A673 (cell line): ENCODE measurements at regions not wholly inside any gene's neighbourhood (a gene's known extent, or its start where the extent isn't known, plus 50 kb on each side); places are given as distances from the start of the nearest gene placed in this dataset.

Experiments used
- BruUV-seq: library from RNA; stranded (reverse); fragments of 400-500 nt; replicated peaks from 2 replicates; lab custom pipeline; 2021; lab: Mats Ljungman, UMichigan
- CTCF ChIA-PET: fragments of 300-600 bp; sonication (Branson Sonifier 250); formaldehyde crosslinking; loops from one replicate; lab custom pipeline; 2022; ENCODE audit warnings: antibody characterized with exemption; lab: Charles Lee
- POLR2A ChIA-PET: fragments of 300-600 bp; sonication (Branson Sonifier 250); formaldehyde crosslinking; loops from one replicate; lab custom pipeline; 2022; ENCODE audit warnings: antibody characterized with exemption; ENCODE audit not compliant: low non-redundant PET; lab: Charles Lee
- DNase-seq: peaks from one replicate; pipeline ENCODE4 v3.0.0-alpha.2; 2015; ENCODE audit warnings: low spot score
- H3K27ac ChIP-seq: fragments of 200-600 bp; sonication (generic); 2 replicates; pipeline ENCODE4 v1.5.1; 2016; ENCODE audit warnings: mixed run types, low read depth, mild to moderate bottlenecking, mixed read lengths, antibody characterized with exemption, low read length; ENCODE audit not compliant: poor library complexity, severe bottlenecking
- H3K27me3 ChIP-seq: fragments of 200-600 bp; sonication (generic); replicated peaks from 2 replicates; pipeline ENCODE4 v1.6.1; 2017; ENCODE audit warnings: mixed run types, low read depth, mild to moderate bottlenecking, mixed read lengths, antibody characterized with exemption, low read length; ENCODE audit not compliant: insufficient read depth, poor library complexity
- H3K36me3 ChIP-seq: fragments of 200-600 bp; sonication (generic); 2 replicates; pipeline ENCODE4 v1.6.1; 2016; ENCODE audit warnings: mixed run types, mild to moderate bottlenecking, mixed read lengths, antibody characterized with exemption, low read length; ENCODE audit not compliant: insufficient read depth, poor library complexity, severe bottlenecking
- H3K4me1 ChIP-seq: fragments of 200-600 bp; sonication (generic); 2 replicates; pipeline ENCODE4 v1.6.1; 2017; ENCODE audit warnings: mixed run types, mild to moderate bottlenecking, mixed read lengths, antibody characterized with exemption, low read length; ENCODE audit not compliant: insufficient read depth, poor library complexity, severe bottlenecking
- H3K4me3 ChIP-seq: fragments of 200-600 bp; sonication (generic); 2 replicates; pipeline ENCODE4 v1.5.1; 2016; ENCODE audit warnings: low read depth, mixed run types, mild to moderate bottlenecking, mixed read lengths, low read length; ENCODE audit not compliant: poor library complexity, severe bottlenecking
- H3K9me3 ChIP-seq: fragments of 200-600 bp; sonication (generic); 2 replicates; pipeline ENCODE4 v1.6.1; 2016; ENCODE audit warnings: mixed run types, low read depth, mild to moderate bottlenecking, mixed read lengths, antibody characterized with exemption, low read length; ENCODE audit not compliant: poor library complexity, severe bottlenecking
- EZH2 ChIP-seq: fragments of 200-600 bp; sonication (generic); IDR thresholded peaks from 2 replicates; pipeline ENCODE4 v1.6.1; 2017; ENCODE audit warnings: borderline replicate concordance, low read depth, mild to moderate bottlenecking, mixed read lengths, antibody characterized with exemption, low read length; ENCODE audit not compliant: poor library complexity, severe bottlenecking
- intact Hi-C: fragments of 100-400 bp; cut with micrococcal nuclease; formaldehyde crosslinking; loops from one replicate; pipeline ENCODE4 v1.10.0; 2022; ENCODE audit not compliant: unreplicated experiment
- TF ChIP-seq, protein P1 (sequence below): fragments of 300-800, 200-600 bp; sonication (generic); conservative IDR thresholded peaks from 2 replicates; pipeline ENCODE4 v1.5.1; 2017; ENCODE audit warnings: low read depth, mild to moderate bottlenecking, antibody characterized with exemption, low read length, moderate library complexity, mixed read lengths

DNA sequence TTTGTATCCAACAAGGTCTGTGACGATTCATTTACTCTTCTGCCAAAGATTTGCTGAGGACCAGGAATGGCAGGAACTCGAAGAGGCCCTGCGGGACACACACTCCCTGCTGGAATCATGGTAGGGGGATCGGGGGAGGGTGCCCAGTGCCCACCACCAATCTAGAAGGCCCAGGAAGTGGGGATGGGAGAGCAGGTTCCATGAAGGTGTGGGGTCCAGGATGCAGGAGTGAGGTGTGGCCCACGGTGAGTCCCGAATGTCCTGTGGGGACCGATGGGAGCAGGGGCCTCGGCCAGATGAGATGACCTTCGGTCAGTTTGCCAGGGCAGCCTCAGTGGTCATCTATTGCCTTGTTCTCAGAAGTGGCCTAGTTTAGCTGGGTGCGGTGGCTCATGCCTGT lies 492.7 kb downstream of the BRD1 start:
- no peaks in the 10 kb centered on the region for H3K36me3 ChIP-seq
- H3K27ac ChIP-seq = no peak overlapping the region
- ChIA-PET CTCF (no interaction called here), POLR2A (no interaction called here)
- BruUV-seq = no TSS peak
- H3K4me1 ChIP-seq = no peaks in the 10 kb centered on the region
- intact Hi-C loops = no loop called here
- H3K27me3 ChIP-seq = no peaks in the 10 kb centered on the region
- H3K4me3 ChIP-seq = no peak overlapping the region
- DNase-seq = no peak
- H3K9me3 ChIP-seq = no peaks in the 10 kb centered on the region
- no peak for TF ChIP-seq EZH2
- TF ChIP-seq, protein P1, sequence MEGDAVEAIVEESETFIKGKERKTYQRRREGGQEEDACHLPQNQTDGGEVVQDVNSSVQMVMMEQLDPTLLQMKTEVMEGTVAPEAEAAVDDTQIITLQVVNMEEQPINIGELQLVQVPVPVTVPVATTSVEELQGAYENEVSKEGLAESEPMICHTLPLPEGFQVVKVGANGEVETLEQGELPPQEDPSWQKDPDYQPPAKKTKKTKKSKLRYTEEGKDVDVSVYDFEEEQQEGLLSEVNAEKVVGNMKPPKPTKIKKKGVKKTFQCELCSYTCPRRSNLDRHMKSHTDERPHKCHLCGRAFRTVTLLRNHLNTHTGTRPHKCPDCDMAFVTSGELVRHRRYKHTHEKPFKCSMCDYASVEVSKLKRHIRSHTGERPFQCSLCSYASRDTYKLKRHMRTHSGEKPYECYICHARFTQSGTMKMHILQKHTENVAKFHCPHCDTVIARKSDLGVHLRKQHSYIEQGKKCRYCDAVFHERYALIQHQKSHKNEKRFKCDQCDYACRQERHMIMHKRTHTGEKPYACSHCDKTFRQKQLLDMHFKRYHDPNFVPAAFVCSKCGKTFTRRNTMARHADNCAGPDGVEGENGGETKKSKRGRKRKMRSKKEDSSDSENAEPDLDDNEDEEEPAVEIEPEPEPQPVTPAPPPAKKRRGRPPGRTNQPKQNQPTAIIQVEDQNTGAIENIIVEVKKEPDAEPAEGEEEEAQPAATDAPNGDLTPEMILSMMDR = no peak

DNA sequence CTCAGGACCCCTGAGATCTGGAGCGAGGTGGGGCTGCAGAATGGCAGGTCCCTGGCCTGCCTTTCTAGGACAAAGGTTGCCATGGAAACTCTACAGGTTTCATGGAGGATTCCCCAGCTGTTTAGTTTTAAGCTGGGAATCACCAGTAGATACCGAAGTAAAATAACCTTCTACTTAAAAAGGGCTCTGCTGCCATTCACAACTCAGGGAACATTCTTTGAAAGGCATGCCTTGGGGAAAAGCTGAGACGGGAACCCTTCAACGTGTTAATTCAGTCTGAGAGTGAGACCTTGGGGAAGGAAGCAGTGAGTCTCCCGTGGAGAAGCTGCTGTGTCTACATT lies 493.3 kb downstream of the BRD1 start:
- TF ChIP-seq, protein P1 = no peak
- no peak for TF ChIP-seq EZH2
- Histone ChIP-seq H3K9me3 (no peaks in the 10 kb centered on the region), H3K36me3 (no peaks in the 10 kb centered on the region), H3K4me3 (no peak overlapping the region), H3K4me1 (no peaks in the 10 kb centered on the region), H3K27ac (no peak overlapping the region), H3K27me3 (no peaks in the 10 kb centered on the region)
- no peak for DNase-seq
- ChIA-PET POLR2A (no interaction called here), CTCF (no interaction called here)
- intact Hi-C loops = no loop called here
- BruUV-seq = no TSS peak

DNA sequence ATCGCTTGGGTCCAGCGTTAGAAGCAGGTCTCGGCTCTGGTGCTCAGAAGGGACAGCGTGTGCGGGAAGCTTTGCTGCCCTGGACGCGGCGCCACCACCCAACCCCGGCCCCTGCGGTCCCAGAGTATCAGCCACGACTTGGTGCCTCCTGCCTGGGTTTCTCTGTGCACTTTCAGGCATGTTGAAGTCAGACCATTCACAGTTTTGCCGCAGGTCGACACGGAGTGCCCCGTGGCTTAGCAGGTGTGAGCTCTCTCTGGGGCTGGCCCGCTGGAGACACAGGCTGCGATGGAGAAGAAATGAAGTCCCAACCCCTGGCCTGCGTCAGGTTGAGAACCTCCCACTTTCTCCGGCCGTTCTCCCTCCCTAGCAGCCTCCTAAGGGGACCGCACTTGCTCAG lies 494.5 kb downstream of the BRD1 start:
- ChIA-PET POLR2A (interaction anchor here (0.6 kb wide), 1 partner anchor 89 kb away, joined by 3 read pairs; no protein-coding TSS in a partner anchor), CTCF (no interaction called here)
- intact Hi-C loops = no loop called here
- DNase-seq = no peak
- H3K4me1 ChIP-seq = no peaks in the 10 kb centered on the region
- no TSS peak for BruUV-seq
- TF ChIP-seq, protein P1 = no peak
- no peak for TF ChIP-seq EZH2
- no peaks in the 10 kb centered on the region for H3K9me3 ChIP-seq
- H3K36me3 ChIP-seq = no peaks in the 10 kb centered on the region
- H3K4me3 ChIP-seq = no peak overlapping the region
- H3K27ac ChIP-seq = no peak overlapping the region
- H3K27me3 ChIP-seq = no peaks in the 10 kb centered on the region
